ENCODE measurements at regions not wholly inside any gene's neighbourhood (a gene's known extent, or its start where the extent isn't known, plus 50 kb on each side); places are given as distances from the start of the nearest gene placed in this dataset.

DNA sequence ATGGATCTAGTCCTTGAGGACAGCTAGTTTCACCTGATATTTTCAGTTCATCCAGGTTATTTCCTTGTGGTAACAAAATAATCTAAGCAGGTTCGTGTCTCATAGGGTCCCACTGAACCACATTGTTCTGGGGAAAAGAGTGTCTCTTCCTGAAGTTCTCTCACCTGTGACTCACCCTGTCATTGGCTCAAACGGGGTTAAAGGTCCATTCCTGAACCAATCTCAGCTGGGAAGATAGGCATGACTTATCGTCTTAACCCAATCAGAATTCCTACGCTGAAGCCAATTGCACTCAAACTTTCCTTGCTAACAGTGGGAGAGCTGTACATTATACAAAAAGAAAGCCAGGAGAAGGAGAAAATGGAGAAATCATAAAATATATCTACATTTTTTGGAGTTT, 475.8 kb downstream of the TOX3 start (continued):
- TF ChIP-seq ZNF274 (IDR thresholded peaks at IDR 0.05; ENCODE audit: low read depth, low read length), result no peak

DNA sequence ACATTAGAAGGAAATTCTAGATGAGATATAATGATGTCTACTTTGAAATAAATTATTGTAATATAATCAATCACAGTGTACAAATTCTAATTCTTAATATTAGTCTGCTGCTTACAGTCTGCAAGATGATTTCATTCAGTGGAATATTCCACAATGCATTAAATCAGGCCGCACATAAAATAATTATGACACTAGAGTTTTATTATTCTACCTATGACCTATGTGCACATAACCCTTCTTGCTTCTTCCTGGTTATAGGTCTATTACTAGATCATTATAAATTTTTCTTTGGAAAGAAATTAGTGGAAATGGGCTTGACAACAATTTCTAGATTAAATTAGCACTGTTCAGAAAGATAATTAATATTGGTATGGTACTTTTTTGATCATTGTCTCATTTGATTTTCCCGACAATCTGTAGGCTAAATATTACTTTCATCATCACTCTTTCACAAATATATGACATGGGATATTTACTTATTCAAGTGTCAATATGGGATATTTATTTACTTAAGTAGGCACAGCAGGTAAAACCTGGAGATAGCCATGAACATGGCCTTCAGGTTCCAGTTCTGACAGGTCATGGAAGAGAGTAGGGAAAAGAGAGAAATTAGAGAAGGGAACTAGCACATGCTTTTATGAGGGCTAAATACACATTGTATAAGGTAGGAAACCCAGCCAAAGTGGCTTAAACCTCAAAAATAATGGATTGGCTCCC, 476.4 kb downstream of the TOX3 start:
- Histone ChIP-seq H3K27me3 (ENCODE audit: insufficient read depth, low read length) (no peaks in the 10 kb centered on the region), H3K9me2 (ENCODE audit: insufficient read depth) (no peaks in the 10 kb centered on the region), H3K9ac (ENCODE audit: low read length) (no peak overlapping the region), H3K4me2 (ENCODE audit: low read length) (no peak overlapping the region), H3K4me1 (ENCODE audit: control insufficient read depth in 1 of 2, insufficient read depth in 2 of 2, low read length in 2 of 2) (no peaks in the 10 kb centered on the region), H4K20me1 (ENCODE audit: insufficient read depth) (no peaks in the 10 kb centered on the region), H3K9me3 (ENCODE audit: control insufficient read depth in 1 of 2, insufficient read depth in 1 of 2, low read depth in 1 of 2, low read length in 2 of 2) (peaks cover 0 to 23% of the 10 kb centered on the region in 2 experiments; a peak in 2 of 4 replicates), H2AFZ (ENCODE audit: low read depth, low read length, poor library complexity, severe bottlenecking) (no peak overlapping the region), H3K27ac (ENCODE audit: low read depth, low read length) (no peak overlapping the region), H3K4me3 (replicated peaks in 1 of 2; ENCODE audit: low read depth in 1 of 2, low read length in 2 of 2) (no peak overlapping the region), H3K36me3 (ENCODE audit: control insufficient read depth in 1 of 2, insufficient read depth in 2 of 2, low read length in 2 of 2) (no peaks in the 10 kb centered on the region), H3K79me2 (ENCODE audit: insufficient read depth, low read length) (no peaks in the 10 kb centered on the region)
- ChIA-PET CTCF (no interaction called here), POLR2A (no interaction called here), RAD21 (ENCODE audit: low non-redundant PET in 1 of 2, low total read pairs in 2 of 2, uncharacterized antibody in 2 of 2, unreplicated experiment in 2 of 2) (interaction anchor here in 1 of 2 experiments (0.5 kb wide), 1 partner anchor 523 kb away, joined by 3 read pairs; no protein-coding TSS in a partner anchor)
- no peak for ATAC-seq
- no peak for TF ChIP-seq EGR1 (IDR thresholded peaks at IDR 0.05; ENCODE audit: low read depth)
- TF ChIP-seq ZFX (IDR thresholded peaks at IDR 0.05), result no peak
- TF ChIP-seq SIN3A (IDR thresholded peaks at IDR 0.05; ENCODE audit: low read depth), result no peak
- TF ChIP-seq, protein P1, sequence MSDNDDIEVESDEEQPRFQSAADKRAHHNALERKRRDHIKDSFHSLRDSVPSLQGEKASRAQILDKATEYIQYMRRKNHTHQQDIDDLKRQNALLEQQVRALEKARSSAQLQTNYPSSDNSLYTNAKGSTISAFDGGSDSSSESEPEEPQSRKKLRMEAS (IDR thresholded peaks at IDR 0.05), result no peak
- no TSS peak for BruUV-seq (replicated peaks)
- intact Hi-C loops (cut with micrococcal nuclease), result no loop called here
- no peak for DNase-seq (ENCODE audit: low read depth, low spot score)

DNA sequence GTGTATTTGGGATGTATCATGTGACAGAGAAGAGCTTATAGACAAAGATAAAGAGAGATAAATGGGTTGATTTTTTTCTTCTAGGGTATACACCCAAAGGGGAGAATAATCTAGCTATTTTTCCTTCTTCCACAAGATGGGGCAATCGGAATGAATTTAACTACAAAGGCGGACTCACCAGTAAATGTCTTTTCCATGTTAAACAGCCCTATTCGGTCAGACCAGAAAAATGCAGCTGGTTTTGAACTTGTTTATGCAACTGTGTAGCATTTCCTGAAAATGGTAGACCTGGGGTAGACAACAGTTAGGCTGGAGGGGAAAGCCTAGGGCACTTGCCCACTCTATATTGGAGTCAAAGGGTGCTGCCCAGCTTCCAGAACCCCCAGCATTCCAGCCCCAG, 477.1 kb downstream of the TOX3 start:
- H3K27ac ChIP-seq (ENCODE audit: low read depth, low read length), result no peak overlapping the region
- no peaks in the 10 kb centered on the region for H3K9me2 ChIP-seq (ENCODE audit: insufficient read depth)
- no peak overlapping the region for H3K9ac ChIP-seq (ENCODE audit: low read length)
- ChIA-PET RAD21 (ENCODE audit: low non-redundant PET in 1 of 2, low total read pairs in 2 of 2, uncharacterized antibody in 2 of 2, unreplicated experiment in 2 of 2) (interaction anchor here in 1 of 2 experiments (0.5 kb wide), 1 partner anchor 523 kb away, joined by 3 read pairs; no protein-coding TSS in a partner anchor), POLR2A (no interaction called here), CTCF (no interaction called here)
- H3K79me2 ChIP-seq (ENCODE audit: insufficient read depth, low read length), result no peaks in the 10 kb centered on the region
- H4K20me1 ChIP-seq (ENCODE audit: insufficient read depth), result no peaks in the 10 kb centered on the region
- no peak for DNase-seq (ENCODE audit: low read depth, low spot score)
- no peak overlapping the region for H3K4me3 ChIP-seq (replicated peaks in 1 of 2; ENCODE audit: low read depth in 1 of 2, low read length in 2 of 2)
- H3K36me3 ChIP-seq (ENCODE audit: control insufficient read depth in 1 of 2, insufficient read depth in 2 of 2, low read length in 2 of 2), result no peaks in the 10 kb centered on the region
- no peak overlapping the region for H3K4me2 ChIP-seq (ENCODE audit: low read length)
- no peak for ATAC-seq
- H3K27me3 ChIP-seq (ENCODE audit: insufficient read depth, low read length), result no peaks in the 10 kb centered on the region
- no TSS peak for BruUV-seq (replicated peaks)
- intact Hi-C loops (cut with micrococcal nuclease), result no loop called here
- H3K4me1 ChIP-seq (ENCODE audit: control insufficient read depth in 1 of 2, insufficient read depth in 2 of 2, low read length in 2 of 2), result no peaks in the 10 kb centered on the region
- no peak overlapping the region for H2AFZ ChIP-seq (ENCODE audit: low read depth, low read length, poor library complexity, severe bottlenecking)
- H3K9me3 ChIP-seq (ENCODE audit: control insufficient read depth in 1 of 2, insufficient read depth in 1 of 2, low read depth in 1 of 2, low read length in 2 of 2), result peaks cover 0 to 23% of the 10 kb centered on the region in 2 experiments; a peak in 2 of 4 replicates
- TF ChIP-seq, protein P2, sequence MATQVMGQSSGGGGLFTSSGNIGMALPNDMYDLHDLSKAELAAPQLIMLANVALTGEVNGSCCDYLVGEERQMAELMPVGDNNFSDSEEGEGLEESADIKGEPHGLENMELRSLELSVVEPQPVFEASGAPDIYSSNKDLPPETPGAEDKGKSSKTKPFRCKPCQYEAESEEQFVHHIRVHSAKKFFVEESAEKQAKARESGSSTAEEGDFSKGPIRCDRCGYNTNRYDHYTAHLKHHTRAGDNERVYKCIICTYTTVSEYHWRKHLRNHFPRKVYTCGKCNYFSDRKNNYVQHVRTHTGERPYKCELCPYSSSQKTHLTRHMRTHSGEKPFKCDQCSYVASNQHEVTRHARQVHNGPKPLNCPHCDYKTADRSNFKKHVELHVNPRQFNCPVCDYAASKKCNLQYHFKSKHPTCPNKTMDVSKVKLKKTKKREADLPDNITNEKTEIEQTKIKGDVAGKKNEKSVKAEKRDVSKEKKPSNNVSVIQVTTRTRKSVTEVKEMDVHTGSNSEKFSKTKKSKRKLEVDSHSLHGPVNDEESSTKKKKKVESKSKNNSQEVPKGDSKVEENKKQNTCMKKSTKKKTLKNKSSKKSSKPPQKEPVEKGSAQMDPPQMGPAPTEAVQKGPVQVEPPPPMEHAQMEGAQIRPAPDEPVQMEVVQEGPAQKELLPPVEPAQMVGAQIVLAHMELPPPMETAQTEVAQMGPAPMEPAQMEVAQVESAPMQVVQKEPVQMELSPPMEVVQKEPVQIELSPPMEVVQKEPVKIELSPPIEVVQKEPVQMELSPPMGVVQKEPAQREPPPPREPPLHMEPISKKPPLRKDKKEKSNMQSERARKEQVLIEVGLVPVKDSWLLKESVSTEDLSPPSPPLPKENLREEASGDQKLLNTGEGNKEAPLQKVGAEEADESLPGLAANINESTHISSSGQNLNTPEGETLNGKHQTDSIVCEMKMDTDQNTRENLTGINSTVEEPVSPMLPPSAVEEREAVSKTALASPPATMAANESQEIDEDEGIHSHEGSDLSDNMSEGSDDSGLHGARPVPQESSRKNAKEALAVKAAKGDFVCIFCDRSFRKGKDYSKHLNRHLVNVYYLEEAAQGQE (IDR thresholded peaks at IDR 0.05; ENCODE audit: low read depth), result no peak
- TF ChIP-seq EZH2 (IDR thresholded peaks at IDR 0.05) (no peak), EZH2phosphoT487 (IDR thresholded peaks at IDR 0.05; ENCODE audit: borderline replicate concordance) (no peak), EGR1 (IDR thresholded peaks at IDR 0.05; ENCODE audit: low read depth) (no peak), FOSL1 (IDR thresholded peaks at IDR 0.05; ENCODE audit: low read depth) (no peak), SRF (IDR thresholded peaks at IDR 0.05; ENCODE audit: low read depth) (no peak), TCF7L2 (IDR thresholded peaks at IDR 0.05; ENCODE audit: borderline replicate concordance, extremely low read depth, insufficient read depth, insufficient read length) (no peak), ZFX (IDR thresholded peaks at IDR 0.05) (no peak)
- TF ChIP-seq, protein P3, sequence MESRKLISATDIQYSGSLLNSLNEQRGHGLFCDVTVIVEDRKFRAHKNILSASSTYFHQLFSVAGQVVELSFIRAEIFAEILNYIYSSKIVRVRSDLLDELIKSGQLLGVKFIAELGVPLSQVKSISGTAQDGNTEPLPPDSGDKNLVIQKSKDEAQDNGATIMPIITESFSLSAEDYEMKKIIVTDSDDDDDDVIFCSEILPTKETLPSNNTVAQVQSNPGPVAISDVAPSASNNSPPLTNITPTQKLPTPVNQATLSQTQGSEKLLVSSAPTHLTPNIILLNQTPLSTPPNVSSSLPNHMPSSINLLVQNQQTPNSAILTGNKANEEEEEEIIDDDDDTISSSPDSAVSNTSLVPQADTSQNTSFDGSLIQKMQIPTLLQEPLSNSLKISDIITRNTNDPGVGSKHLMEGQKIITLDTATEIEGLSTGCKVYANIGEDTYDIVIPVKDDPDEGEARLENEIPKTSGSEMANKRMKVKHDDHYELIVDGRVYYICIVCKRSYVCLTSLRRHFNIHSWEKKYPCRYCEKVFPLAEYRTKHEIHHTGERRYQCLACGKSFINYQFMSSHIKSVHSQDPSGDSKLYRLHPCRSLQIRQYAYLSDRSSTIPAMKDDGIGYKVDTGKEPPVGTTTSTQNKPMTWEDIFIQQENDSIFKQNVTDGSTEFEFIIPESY (IDR thresholded peaks at IDR 0.05; ENCODE audit: extremely low read depth, insufficient replicate concordance, low read length), result no peak
